Upper lobe of left lung (tissue), 4 donors: ENCODE measurements at regions not wholly inside any gene's neighbourhood (a gene's known extent, or its start where the extent isn't known, plus 50 kb on each side); places are given as distances from the start of the nearest gene placed in this dataset.

Experiments
- CTCF ChIP-seq, 6 experiments: fragments of 450-650 bp in 4 of 6; fragments of 200-600 bp in 2 of 6; sonication (generic) in 2 of 6; IDR thresholded peaks; one replicate each; pipeline ENCODE4 v1.5.1; 2016 to 2019; ENCODE audit warnings: antibody characterized with exemption in 6 of 6
- POLR2A ChIP-seq, 4 donors: fragments of 450-650 bp; IDR thresholded peaks; one replicate each; pipeline ENCODE4 v1.5.1; 2016 to 2017; ENCODE audit warnings: antibody characterized with exemption in 4 of 4, mild to moderate bottlenecking in 2 of 4

GRCh38 chr7:34357946-34358345 lies 300.1 kb upstream of the NPSR1 start:
- TF ChIP-seq CTCF (IDR thresholded peaks at IDR 0.05) (no peak), POLR2A (IDR thresholded peaks at IDR 0.05) (no peak)
